GM18499 (cell line): ENCODE measurements at regions not wholly inside any gene's neighbourhood (a gene's known extent, or its start where the extent isn't known, plus 50 kb on each side); places are given as distances from the start of the nearest gene placed in this dataset.

Experiments
- ATAC-seq: cut with Tn5 transposase; IDR thresholded peaks from one replicate; pipeline ENCODE4 v1.9.1; 2021; ENCODE audit warnings: moderate number of reproducible peaks; ENCODE audit not compliant: insufficient read depth, unreplicated experiment

DNA sequence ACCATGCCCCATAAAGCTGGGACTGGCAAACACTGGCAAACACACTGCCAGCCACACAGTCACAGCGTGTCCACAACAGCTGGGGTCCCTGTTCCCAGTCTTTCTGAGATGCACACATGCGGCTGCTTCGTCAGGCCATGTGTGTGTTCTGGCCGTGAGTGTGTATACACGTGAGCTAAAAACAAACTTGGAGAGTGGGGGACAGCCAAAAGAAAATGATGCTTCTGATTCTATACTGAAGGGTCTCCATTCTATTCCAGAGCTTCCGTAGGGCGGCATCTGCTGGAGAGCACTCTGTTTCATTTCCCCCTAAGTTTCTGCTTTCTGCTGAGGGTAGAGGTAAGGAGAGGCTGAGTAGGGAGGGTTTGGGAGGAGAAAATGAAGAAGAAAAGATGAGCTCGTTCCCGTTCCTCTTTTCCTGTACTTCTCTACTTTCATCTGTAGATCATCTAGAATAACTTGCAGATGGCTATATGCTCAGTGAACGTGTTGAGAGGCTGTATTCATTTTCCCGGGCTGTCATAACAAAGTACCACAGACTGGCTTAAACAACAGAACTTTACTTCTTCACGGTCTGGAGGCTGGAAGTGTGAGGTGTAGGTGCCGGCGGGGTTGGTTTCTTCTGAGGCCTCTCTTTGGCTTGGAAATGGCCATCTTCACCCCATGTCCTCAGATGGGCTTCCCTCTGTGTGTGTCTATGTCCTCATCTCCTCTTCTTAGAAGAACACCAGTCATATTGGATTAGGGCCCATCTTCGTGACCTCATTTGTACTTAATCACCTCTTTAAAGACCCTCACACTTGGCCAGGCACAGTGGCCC is 151.6 kb downstream of the TOMM20 start:
- ATAC-seq: no peak

DNA sequence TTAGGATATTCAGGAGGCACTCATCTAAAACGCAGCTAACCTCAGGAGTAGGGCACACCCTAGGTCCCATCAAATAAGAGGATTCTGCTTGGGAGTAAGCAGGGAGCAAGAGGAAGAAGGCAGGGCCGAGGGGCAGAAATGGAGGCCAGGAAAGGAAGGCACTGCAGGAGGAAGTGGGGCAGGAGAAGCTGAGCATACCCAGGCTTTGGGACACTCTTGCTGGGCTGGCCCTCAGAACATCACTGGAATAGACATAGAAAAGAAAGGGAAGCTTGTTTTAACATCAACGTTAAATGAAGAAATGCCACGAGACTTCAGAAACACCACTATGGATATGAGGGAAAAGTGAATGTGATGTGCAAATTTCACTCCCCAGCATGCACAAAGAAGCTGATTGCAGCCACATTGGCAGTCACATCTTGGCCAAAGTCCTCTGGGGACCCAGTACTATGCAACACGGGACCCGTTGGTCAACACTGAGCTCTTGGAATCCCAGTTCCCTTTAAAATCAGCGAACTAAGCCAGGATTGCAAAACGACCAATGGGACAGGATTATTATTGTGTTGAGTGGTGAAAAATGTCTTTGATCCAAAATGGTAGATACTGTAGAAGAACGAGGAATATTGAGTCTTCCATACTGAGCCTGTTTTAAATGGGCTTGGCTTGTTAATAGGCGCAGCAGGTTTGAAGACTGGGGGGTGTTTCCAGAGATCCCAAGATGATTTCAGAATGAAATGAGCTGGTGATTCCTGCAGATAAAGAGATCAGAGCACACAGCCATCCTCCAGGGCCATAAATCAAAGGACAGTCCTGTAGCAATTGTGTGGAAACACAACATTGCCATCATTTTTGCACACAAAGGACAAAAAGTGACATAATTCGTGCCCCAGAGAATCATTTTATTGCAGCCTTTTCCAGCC is 152.4 kb downstream of the TOMM20 start:
- no peak for ATAC-seq

DNA sequence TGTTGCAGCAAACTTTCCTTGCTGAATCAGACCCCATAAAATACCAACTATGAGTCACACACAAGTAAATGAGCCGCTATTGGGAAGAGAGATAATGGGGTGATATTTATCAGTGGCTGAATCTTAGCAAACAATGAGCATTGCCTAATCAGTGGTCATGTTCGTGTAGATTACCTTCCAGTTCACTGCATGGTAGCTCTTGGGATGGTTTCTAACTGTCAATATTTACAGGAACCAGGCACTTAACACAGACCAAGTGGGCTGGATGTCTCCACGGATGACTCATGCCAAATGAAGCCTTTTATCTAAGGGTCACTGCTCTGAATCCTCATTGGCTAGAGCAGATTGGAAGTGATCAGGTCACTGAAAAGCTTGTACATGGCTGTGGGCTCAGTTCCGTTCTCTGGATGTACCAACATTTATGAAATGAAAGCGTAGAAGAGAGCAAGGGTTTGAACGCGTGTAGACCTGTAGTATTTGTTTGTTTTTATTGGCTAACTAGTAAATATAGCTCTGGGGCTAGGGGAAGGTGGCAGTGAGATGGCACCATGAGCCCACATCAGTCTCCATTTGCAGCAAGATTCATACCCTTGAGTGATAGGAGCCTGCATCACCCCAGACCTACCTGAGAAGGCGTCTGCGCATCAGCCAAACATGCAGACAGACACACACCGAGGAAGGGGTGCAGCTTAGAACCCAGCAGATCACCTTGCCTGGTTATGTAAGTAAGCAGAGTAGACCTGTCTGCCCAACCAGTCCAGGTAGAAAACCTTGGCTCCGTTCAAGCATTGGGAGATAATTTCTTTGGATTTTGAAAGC is 153.3 kb downstream of the TOMM20 start:
- no peak for ATAC-seq

DNA sequence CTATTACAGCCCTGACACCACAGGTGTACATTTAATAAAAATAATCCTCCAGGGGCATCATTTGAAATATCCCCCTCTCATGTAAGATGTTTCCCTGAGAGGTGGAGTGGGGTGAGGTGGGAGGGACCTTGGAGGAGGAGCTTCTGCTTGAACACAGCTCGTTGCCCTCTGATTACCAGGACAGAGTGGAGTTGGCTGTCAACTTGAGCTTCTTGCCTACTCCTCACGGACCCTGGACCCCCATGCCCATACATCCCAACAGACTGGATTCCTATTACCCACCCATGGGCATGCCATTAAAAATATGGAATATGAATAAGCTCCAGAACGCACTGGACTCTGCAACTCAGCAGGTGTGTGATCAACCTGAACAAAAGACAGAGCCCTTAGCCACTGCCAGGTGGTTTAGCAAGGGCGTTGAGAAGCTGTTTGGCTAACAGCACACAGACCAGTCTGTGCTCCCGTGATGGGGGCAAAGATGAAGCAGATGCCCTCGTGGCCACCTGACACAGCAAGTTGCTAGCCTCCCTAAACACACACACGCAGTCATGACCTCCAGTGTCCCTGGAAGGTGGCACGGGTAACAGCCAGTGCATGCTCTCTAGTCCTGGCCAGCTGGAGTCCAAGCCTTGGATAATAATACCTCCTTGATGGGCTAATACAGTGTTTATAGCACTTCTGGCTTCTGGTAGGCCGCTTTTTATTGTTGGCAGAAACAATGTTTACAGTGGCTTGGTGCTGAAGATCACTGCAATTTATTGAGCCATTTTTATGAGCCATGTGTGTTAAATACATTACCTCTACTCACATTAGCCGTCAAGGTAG is 155.0 kb downstream of the TOMM20 start:
- ATAC-seq: no peak

DNA sequence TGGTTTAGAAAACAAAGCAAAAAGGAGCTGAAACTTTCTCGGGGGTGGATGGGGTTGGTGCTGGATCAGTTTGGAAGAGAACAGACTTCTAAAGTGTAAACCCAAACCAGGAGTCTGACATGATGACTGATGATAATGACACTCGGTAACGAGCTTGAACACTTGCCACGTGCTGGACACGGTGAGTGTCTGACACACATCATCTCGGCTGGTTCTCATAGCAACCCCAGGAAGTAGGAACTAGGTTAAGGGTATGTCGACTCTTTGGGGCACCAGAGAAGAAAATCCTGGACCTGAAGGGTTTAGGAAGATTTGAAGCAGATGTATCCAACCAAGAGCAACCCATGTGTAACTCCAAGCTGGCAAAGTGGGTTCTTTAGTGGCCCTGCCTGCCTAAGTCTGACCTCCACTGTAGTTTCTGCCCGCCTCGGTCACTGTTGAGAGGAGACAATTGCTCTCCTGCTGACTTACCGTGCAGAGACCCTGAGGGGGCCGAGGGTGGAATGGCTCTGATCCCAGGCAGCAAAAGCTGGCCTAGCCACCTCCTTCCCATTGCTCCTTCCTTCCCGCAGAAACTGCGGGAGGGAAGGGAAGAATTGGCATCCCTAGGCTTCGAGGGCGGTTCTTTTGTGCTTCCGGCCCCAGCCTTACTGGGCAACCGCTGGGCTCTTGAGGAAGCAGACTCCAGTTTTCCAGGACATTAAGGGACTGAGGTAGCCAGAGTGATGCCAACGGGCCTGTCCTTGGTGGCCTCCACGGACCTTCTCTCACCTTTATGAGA is 156.0 kb downstream of the TOMM20 start:
- ATAC-seq: no peak

- no peak for ATAC-seq
Observed at GRCh38 chr1:234971586-234972297, 156.9 kb downstream of the TOMM20 start.

GRCh38 chr1:234970731-234971476 is 157.7 kb downstream of the TOMM20 start:
- no peak for ATAC-seq

DNA sequence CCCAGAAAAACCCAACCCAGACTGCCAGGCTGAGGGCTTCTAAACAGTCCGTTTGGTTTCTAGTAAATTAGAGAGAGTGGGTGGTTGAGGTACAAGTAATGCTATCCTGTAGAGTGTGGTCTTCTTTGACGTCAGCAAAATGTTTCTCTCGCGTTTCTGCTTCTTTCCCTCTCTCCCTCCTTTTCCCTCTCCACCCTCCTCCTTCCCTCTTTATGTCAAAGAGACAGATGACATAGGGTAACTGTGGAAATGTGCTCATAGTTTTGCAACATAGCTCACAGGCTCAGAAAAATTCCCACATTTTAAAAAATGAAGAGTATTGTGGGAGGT is 158.3 kb downstream of the TOMM20 start:
- no peak for ATAC-seq

GRCh38 chr1:234969581-234970400 is 158.8 kb downstream of the TOMM20 start:
- no peak for ATAC-seq

DNA sequence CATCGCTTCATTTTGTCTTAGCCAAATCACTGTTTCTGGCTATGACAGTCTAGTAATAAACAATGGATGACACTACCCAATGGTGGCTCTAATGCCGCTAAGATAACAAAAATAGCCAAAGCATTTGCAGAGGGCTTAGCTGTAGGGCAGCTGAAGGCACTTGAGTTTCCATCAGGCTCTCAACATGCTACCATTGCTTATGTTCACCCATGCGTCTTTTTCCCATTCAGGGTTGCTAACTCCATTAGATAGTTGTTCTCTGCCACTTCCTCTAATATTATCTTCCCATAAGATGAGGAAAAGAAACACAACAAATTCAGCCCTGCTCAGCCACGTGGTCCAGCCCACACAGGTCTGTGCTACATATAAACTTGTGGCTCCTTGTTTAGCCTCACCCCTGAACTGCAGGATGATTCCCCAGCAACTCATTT is 159.6 kb downstream of the TOMM20 start:
- no peak for ATAC-seq

DNA sequence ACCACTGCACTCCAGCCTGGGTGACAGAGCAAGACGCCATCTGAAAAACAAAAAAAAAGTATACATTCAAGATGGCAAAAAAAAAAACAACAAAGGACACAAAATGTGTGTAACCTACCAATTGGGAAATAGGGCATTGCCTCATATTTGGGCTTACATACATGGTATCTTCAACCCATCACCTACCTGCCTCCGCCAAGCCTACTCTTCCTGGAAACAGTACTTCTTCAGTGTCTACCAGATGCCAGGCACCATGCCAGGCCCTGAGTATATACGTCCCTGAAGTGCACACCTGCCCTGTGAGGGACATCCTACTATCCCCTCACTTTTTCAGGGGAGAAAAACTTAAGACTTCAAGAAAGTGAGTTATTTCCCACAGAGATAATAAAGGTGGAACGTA is 160.2 kb downstream of the TOMM20 start:
- ATAC-seq: no peak

GRCh38 chr1:234967121-234967520 is 161.5 kb downstream of the TOMM20 start:
- no peak for ATAC-seq

DNA sequence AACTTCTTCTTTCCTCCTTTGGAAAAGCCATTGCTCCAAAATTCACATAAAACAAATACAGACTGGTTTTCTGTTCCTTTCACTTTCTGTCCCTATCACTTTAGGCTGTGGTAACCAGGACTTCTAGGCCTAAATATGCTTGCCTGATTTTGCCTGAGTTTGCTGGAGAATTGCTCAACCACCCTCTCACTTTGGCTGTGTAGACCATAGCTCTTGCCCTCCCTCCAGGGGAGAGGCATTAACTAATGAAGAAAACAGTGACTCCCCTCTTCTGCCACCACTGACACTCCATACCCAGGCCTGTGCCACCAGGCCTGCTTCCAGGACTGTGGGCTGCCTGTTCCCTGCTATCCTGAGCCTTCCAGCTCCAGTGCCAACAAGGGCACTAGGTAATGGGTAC is 163.5 kb downstream of the TOMM20 start:
- ATAC-seq: no peak

DNA sequence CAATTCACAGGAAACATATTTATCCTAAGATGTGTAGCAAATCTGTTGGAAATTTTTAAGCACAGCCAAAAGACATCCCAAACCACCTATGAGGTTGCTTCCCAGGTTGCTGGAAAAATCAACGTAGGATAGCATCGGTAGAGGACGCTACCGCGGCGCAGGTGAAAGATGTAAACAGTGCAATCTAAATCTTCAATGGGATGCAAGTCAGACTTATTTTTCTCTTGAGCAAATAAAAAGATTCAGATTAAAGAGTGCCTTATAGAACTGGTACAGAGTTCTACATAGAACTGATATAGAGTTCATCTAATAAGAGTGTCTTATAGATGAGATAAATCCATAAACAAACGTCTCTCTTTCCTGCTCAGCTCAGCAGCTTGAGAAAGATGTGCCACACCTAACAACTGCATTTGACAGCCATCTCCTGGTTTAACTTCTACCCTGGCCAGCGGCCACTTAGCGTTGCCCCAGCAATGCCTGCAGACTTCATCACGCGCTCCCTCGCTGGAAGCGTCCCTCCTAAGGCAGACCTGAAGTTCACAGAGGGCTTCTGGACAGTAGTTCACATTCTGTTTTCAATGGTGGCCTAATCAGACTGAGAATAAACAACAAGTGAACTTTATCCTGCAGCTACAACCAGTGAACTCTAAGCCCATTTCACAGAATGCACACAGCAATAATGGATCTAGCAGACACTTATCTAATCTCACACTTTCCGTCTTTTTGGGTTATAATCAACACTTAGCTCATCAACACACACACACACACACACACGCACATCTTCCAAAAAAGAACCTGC is 164.5 kb downstream of the TOMM20 start:
- ATAC-seq: no peak

DNA sequence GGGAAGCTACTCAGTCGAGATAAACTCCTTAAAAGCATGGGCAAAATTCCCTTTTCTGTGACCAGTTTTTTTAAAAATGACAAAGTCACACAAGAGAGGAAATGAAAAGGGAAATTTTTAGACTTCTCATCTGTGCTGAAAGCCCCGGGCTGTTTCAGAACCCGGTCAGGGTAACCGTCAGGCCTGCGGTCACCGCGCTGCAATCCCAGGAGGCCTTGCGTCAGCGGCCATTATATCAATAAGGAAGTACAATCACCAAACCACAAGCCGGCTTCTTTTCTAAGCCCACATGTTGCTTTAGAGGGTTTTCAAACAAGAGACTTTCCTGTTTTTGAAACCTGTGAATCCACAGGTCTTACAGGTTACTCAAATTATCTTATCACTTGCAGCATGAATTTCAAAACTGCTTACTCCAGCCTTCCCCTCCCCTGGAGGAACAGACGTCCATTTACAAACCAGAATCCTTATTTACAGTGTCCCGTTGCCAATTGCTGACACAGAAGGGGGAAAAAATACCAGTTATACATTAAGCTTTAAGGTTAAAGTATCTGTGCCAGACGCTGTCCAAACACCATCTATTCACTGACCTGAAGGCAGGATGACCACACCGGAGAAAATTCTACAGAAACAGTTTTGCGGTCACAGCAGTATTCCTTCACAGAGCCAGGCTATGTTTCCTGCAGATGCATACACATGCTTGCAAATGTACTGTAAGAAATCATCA is 165.3 kb downstream of the TOMM20 start:
- ATAC-seq: peak; percentile 67
